ENCODE measurements at regions not wholly inside any gene's neighbourhood (a gene's known extent, or its start where the extent isn't known, plus 50 kb on each side); places are given as distances from the start of the nearest gene placed in this dataset.
"Not testable (repeated sequence)": the region's sequence is repeated elsewhere in the genome, so short reads cannot be mapped to it uniquely, and the experiment has no call there.

GRCh38 chr18:30694773-30695172 is 347.8 kb downstream of the DSC3 start:
- no peak for DNase-seq

GRCh38 chr18:30689216-30689615 is 353.3 kb downstream of the DSC3 start:
- no peak for DNase-seq

GRCh38 chr18:30687501-30687900 is 355.0 kb downstream of the DSC3 start:
- no peak for DNase-seq

- DNase-seq = no peak
Observed at GRCh38 chr18:30684825-30685481, 357.6 kb downstream of the DSC3 start.

GRCh38 chr18:30683836-30684235 is 358.7 kb downstream of the DSC3 start:
- DNase-seq = no peak

- no peak for DNase-seq
Observed at GRCh38 chr18:30682672-30683071, 359.9 kb downstream of the DSC3 start.

- DNase-seq = no peak
Observed at GRCh38 chr18:30679285-30679930, 363.1 kb downstream of the DSC3 start.

- DNase-seq = not testable (repeated sequence)
Observed at GRCh38 chr18:30677813-30678212, 364.7 kb downstream of the DSC3 start.

GRCh38 chr18:30676053-30676480 is 366.5 kb downstream of the DSC3 start:
- no peak for DNase-seq

- DNase-seq = no peak
Observed at GRCh38 chr18:30675493-30675892, 367.0 kb downstream of the DSC3 start.

GRCh38 chr18:30675072-30675471 is 367.5 kb downstream of the DSC3 start:
- DNase-seq = no peak

- DNase-seq = no peak
Observed at GRCh38 chr18:30674596-30674995, 367.9 kb downstream of the DSC3 start.

- DNase-seq = not testable (repeated sequence)
Observed at GRCh38 chr18:30672439-30672838, 370.1 kb downstream of the DSC3 start.

GRCh38 chr18:30658306-30658705 is 384.2 kb downstream of the DSC3 start:
- no peak for DNase-seq

- DNase-seq = no peak
Observed at GRCh38 chr18:30652387-30652786, 390.2 kb downstream of the DSC3 start.

- no peak for DNase-seq
Observed at GRCh38 chr18:30650499-30650898, 392.0 kb downstream of the DSC3 start.

GRCh38 chr18:30644158-30644557 is 398.4 kb downstream of the DSC3 start:
- no peak for DNase-seq

- DNase-seq = no peak
Observed at GRCh38 chr18:30639361-30639760, 403.2 kb downstream of the DSC3 start.

- DNase-seq = no peak
Observed at GRCh38 chr18:30634249-30634648, 408.3 kb downstream of the DSC3 start.

- no peak for DNase-seq
Observed at GRCh38 chr18:30632071-30632698, 410.4 kb downstream of the DSC3 start.

- no peak for DNase-seq
Observed at GRCh38 chr18:30625961-30626360, 416.6 kb downstream of the DSC3 start.

- DNase-seq = no peak
Observed at GRCh38 chr18:30623401-30624065, 419.0 kb downstream of the DSC3 start.

GRCh38 chr18:30622635-30623034 is 419.9 kb downstream of the DSC3 start:
- no peak for DNase-seq

GRCh38 chr18:30622104-30622503 is 420.4 kb downstream of the DSC3 start:
- no peak for DNase-seq
